ENCODE measurements at regions not wholly inside any gene's neighbourhood (a gene's known extent, or its start where the extent isn't known, plus 50 kb on each side); places are given as distances from the start of the nearest gene placed in this dataset.

DNA sequence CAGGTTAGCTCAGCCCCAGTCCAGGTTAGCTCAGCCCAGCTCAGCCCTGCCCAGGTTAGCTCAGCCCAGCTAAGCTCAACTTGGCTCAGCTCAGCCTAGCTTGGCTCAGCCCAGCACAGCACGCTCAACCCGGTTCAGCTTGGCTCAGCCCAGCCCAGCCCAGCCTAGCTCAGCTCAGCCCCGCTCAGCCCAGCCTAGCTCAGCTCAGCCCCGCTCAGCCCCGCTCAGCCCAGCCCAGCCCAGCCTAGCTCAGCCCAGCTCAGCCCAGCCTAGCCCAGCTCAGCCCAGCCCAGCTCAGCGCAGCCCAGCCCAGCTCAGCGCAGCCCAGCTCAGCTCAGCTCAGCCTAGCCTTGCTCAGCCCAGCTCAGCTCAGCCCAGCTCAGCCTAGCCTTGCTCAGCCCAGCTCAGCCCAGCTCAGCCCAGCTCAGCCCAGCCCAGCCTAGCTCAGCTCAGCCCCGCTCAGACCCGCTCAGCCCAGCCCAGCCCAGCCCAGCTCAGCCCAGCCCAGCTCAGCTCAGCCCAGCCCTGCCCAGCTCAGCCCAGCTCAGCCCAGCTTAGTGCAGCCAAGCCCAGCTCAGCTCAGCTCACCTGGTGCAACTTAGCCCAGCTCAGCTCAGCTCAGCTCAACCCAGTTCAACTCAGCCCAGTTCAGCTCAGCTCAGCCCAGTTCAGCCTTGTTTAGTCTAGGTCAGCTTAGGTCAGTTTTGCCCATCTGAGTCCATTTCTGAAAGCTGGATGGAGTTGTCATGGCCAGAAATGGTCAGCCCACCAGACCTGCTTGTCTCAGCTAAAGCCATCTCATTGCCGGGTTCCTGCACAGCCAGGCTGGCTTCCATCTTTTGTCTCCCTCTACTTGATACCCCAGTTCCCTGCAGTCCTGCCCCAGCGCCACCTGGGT is 333.6 kb downstream of the TMEM121 start:
- H3K9ac ChIP-seq (ENCODE audit: low read length), result no peak overlapping the region
- no peaks in the 10 kb centered on the region for H3K79me1 ChIP-seq (ENCODE audit: low read length)
- no peaks in the 10 kb centered on the region for H3K4me1 ChIP-seq (ENCODE audit: control insufficient read depth in 1 of 2, insufficient read depth in 2 of 2, low read length in 2 of 2)
- DNase-seq, result no peak
- no CpG with 5 or more reads among the region's 11 CpGs for WGBS (ENCODE audit: extremely low coverage, insufficient coverage, insufficient read length)
- H2BK12ac ChIP-seq (ENCODE audit: low read length), result no peak overlapping the region
- H3K9me3 ChIP-seq (ENCODE audit: insufficient read depth, low read depth, low read length), result peaks cover 85% of the 10 kb centered on the region
- H3K79me2 ChIP-seq (ENCODE audit: control insufficient read depth, insufficient read depth, low read length, poor library complexity), result no peaks in the 10 kb centered on the region
- H4K12ac ChIP-seq (ENCODE audit: low read depth, low read length), result no peak overlapping the region
- no peak overlapping the region for H2AFZ ChIP-seq (ENCODE audit: insufficient read depth, low read length, poor library complexity)
- H2BK5ac ChIP-seq (ENCODE audit: low read depth, low read length, poor library complexity), result no peak overlapping the region
- no peak overlapping the region for H3K14ac ChIP-seq (ENCODE audit: low read length)
- no peaks in the 10 kb centered on the region for H3K27me3 ChIP-seq (ENCODE audit: insufficient read depth, low read length)
- no peak overlapping the region for H3K23ac ChIP-seq (ENCODE audit: low read length)
- peak overlapping the region; percentile 40 for H3K4me3 ChIP-seq (ENCODE audit: low read depth, low read length)
- H3K36me3 ChIP-seq (ENCODE audit: control insufficient read depth in 1 of 2, insufficient read depth in 2 of 2, low read length in 2 of 2), result no peaks in the 10 kb centered on the region
- H3K4ac ChIP-seq (ENCODE audit: low read depth, low read length), result no peak overlapping the region
- H4K8ac ChIP-seq (ENCODE audit: low read depth, low read length), result no peak overlapping the region
- no peak overlapping the region for H4K91ac ChIP-seq (ENCODE audit: low read depth, low read length)
- no peak overlapping the region for H3K4me2 ChIP-seq (ENCODE audit: low read length)
- H3K27ac ChIP-seq (ENCODE audit: low read depth, low read length), result no peak overlapping the region
- H2BK120ac ChIP-seq (ENCODE audit: insufficient read depth, low read length, poor library complexity), result no peak overlapping the region
- no peak overlapping the region for H2AK5ac ChIP-seq (ENCODE audit: low read length)
- no peak overlapping the region for H3K18ac ChIP-seq (ENCODE audit: low read length)

DNA sequence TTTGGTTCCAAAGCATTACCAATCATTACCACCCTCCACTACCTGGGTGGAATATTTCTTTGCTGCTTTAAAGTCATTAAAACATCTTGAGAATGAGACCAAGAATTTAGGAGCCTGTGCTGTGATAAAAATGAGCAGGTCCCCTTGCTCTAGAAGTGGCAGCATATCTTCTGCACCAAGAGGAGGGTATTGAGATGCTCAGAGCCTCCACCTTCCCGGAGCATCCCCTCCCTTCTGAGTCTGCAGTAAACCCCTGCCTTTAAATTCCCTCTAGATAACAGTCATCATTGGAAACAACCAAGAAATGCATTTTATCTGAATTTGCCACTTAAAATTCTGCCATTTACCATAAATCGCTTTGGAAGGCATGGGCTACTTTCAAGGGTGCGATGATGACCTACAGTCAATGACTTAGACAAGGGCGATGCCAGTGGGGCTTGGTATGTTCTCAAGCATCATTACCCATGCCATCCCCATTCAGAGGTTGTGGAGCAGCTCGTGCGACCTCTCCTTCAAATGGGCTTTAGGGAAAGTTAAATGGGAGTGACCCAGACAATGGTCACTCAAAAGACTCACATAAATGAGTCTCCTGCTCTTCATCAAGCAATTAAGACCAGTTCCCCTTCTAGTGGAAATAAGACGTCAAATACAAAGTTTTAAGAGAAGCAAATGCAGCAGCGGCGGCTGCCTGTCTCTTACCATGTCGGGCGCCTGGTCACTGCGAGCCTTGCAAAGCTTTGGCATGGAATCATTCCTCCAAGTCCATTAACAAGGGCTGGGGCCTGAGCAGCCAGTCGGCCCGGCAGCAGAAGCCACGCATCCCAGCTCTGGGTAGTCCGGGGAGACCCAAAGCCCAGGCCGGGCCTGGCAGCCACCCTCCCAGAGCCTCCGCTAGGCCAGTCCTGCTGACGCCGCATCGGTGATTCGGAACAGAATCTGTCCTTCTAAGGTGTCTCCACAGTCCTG is 334.5 kb downstream of the TMEM121 start:
- Histone ChIP-seq H3K23ac (ENCODE audit: low read length) (no peak overlapping the region), H3K18ac (ENCODE audit: low read length) (no peak overlapping the region), H3K79me1 (ENCODE audit: low read length) (no peaks in the 10 kb centered on the region), H4K12ac (ENCODE audit: low read depth, low read length) (no peak overlapping the region), H2BK5ac (ENCODE audit: low read depth, low read length, poor library complexity) (no peak overlapping the region), H2BK12ac (ENCODE audit: low read length) (no peak overlapping the region), H3K36me3 (ENCODE audit: control insufficient read depth in 1 of 2, insufficient read depth in 2 of 2, low read length in 2 of 2) (no peaks in the 10 kb centered on the region), H4K91ac (ENCODE audit: low read depth, low read length) (no peak overlapping the region), H3K9ac (ENCODE audit: low read length) (no peak overlapping the region), H3K27me3 (ENCODE audit: insufficient read depth, low read length) (no peaks in the 10 kb centered on the region), H3K4me2 (ENCODE audit: low read length) (no peak overlapping the region), H2AFZ (ENCODE audit: insufficient read depth, low read length, poor library complexity) (no peak overlapping the region), H4K8ac (ENCODE audit: low read depth, low read length) (no peak overlapping the region), H2AK5ac (ENCODE audit: low read length) (no peak overlapping the region), H2BK120ac (ENCODE audit: insufficient read depth, low read length, poor library complexity) (no peak overlapping the region), H3K14ac (ENCODE audit: low read length) (no peak overlapping the region), H3K9me3 (ENCODE audit: insufficient read depth, low read depth, low read length) (peaks cover 85% of the 10 kb centered on the region), H3K4ac (ENCODE audit: low read depth, low read length) (no peak overlapping the region), H3K4me3 (ENCODE audit: low read depth, low read length) (no peak overlapping the region), H3K4me1 (ENCODE audit: control insufficient read depth in 1 of 2, insufficient read depth in 2 of 2, low read length in 2 of 2) (no peaks in the 10 kb centered on the region), H3K27ac (ENCODE audit: low read depth, low read length) (no peak overlapping the region), H3K79me2 (ENCODE audit: control insufficient read depth, insufficient read depth, low read length, poor library complexity) (no peaks in the 10 kb centered on the region)
- no CpG with 5 or more reads among the region's 22 CpGs for WGBS (ENCODE audit: extremely low coverage, insufficient coverage, insufficient read length)
- DNase-seq, result no peak

DNA sequence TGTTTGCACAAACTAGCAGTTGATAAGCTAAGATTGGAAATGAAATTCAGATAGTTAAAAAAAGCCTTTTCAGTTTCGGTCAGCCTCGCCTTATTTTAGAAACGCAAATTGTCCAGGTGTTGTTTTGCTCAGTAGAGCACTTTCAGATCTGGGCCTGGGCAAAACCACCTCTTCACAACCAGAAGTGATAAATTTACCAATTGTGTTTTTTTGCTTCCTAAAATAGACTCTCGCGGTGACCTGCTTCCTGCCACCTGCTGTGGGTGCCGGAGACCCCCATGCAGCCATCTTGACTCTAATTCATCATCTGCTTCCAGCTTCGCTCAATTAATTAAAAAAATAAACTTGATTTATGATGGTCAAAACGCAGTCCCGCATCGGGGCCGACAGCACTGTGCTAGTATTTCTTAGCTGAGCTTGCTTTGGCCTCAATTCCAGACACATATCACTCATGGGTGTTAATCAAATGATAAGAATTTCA is 335.6 kb downstream of the TMEM121 start:
- Histone ChIP-seq H2AFZ (ENCODE audit: insufficient read depth, low read length, poor library complexity) (no peak overlapping the region), H3K27ac (ENCODE audit: low read depth, low read length) (no peak overlapping the region), H3K4me1 (ENCODE audit: control insufficient read depth in 1 of 2, insufficient read depth in 2 of 2, low read length in 2 of 2) (no peaks in the 10 kb centered on the region), H2AK5ac (ENCODE audit: low read length) (no peak overlapping the region), H2BK5ac (ENCODE audit: low read depth, low read length, poor library complexity) (no peak overlapping the region), H3K14ac (ENCODE audit: low read length) (no peak overlapping the region), H3K79me2 (ENCODE audit: control insufficient read depth, insufficient read depth, low read length, poor library complexity) (no peaks in the 10 kb centered on the region), H4K8ac (ENCODE audit: low read depth, low read length) (no peak overlapping the region), H3K4me3 (ENCODE audit: low read depth, low read length) (no peak overlapping the region), H3K23ac (ENCODE audit: low read length) (no peak overlapping the region), H3K9ac (ENCODE audit: low read length) (no peak overlapping the region), H3K79me1 (ENCODE audit: low read length) (no peaks in the 10 kb centered on the region), H3K27me3 (ENCODE audit: insufficient read depth, low read length) (no peaks in the 10 kb centered on the region), H3K18ac (ENCODE audit: low read length) (no peak overlapping the region), H4K91ac (ENCODE audit: low read depth, low read length) (no peak overlapping the region), H3K36me3 (ENCODE audit: control insufficient read depth in 1 of 2, insufficient read depth in 2 of 2, low read length in 2 of 2) (no peaks in the 10 kb centered on the region), H2BK12ac (ENCODE audit: low read length) (no peak overlapping the region), H4K12ac (ENCODE audit: low read depth, low read length) (no peak overlapping the region), H3K9me3 (ENCODE audit: insufficient read depth, low read depth, low read length) (peaks cover 85% of the 10 kb centered on the region), H3K4me2 (ENCODE audit: low read length) (no peak overlapping the region), H2BK120ac (ENCODE audit: insufficient read depth, low read length, poor library complexity) (no peak overlapping the region), H3K4ac (ENCODE audit: low read depth, low read length) (no peak overlapping the region)
- no peak for DNase-seq
- no CpG with 5 or more reads among the region's 11 CpGs for WGBS (ENCODE audit: extremely low coverage, insufficient coverage, insufficient read length)

DNA sequence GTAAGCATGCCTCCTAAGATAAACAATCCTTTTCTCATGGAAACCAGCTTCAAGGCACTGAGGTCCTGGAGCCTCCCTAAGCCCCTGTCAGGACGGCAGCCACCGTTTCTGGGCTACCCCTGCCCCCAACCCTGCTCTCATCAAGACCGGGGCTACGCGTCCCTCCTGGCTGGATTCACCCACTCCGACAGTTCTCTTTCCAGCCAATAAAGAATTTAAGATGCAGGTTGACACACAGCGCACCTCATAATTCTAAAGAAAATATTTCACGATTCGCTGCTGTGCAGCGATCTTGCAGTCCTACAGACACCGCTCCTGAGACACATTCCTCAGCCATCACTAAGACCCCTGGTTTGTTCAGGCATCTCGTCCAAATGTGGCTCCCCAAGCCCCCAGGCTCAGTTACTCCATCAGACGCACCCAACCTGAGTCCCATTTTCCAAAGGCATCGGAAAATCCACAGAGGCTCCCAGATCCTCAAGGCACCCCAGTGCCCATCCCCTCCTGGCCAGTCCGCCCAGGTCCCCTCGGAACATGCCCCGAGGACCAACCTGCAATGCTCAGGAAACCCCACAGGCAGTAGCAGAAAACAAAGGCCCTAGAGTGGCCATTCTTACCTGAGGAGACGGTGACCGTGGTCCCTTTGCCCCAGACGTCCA is 336.3 kb downstream of the TMEM121 start:
- H3K9ac ChIP-seq (ENCODE audit: low read length), result no peak overlapping the region

More for the DNA sequence above, 336.3 kb downstream of the TMEM121 start:
- Histone ChIP-seq H2AK5ac (ENCODE audit: low read length) (no peak overlapping the region), H3K18ac (ENCODE audit: low read length) (no peak overlapping the region), H3K4me1 (ENCODE audit: control insufficient read depth in 1 of 2, insufficient read depth in 2 of 2, low read length in 2 of 2) (no peaks in the 10 kb centered on the region), H3K14ac (ENCODE audit: low read length) (no peak overlapping the region), H4K12ac (ENCODE audit: low read depth, low read length) (no peak overlapping the region), H3K4ac (ENCODE audit: low read depth, low read length) (no peak overlapping the region), H3K4me2 (ENCODE audit: low read length) (no peak overlapping the region), H2AFZ (ENCODE audit: insufficient read depth, low read length, poor library complexity) (no peak overlapping the region), H3K79me2 (ENCODE audit: control insufficient read depth, insufficient read depth, low read length, poor library complexity) (no peaks in the 10 kb centered on the region), H2BK5ac (ENCODE audit: low read depth, low read length, poor library complexity) (no peak overlapping the region), H3K27me3 (ENCODE audit: insufficient read depth, low read length) (no peaks in the 10 kb centered on the region), H3K36me3 (ENCODE audit: control insufficient read depth in 1 of 2, insufficient read depth in 2 of 2, low read length in 2 of 2) (no peaks in the 10 kb centered on the region), H3K79me1 (ENCODE audit: low read length) (no peaks in the 10 kb centered on the region), H3K27ac (ENCODE audit: low read depth, low read length) (no peak overlapping the region), H4K8ac (ENCODE audit: low read depth, low read length) (no peak overlapping the region), H3K9me3 (ENCODE audit: insufficient read depth, low read depth, low read length) (peaks cover 79% of the 10 kb centered on the region), H3K23ac (ENCODE audit: low read length) (no peak overlapping the region), H2BK12ac (ENCODE audit: low read length) (no peak overlapping the region), H2BK120ac (ENCODE audit: insufficient read depth, low read length, poor library complexity) (no peak overlapping the region), H4K91ac (ENCODE audit: low read depth, low read length) (no peak overlapping the region), H3K4me3 (ENCODE audit: low read depth, low read length) (no peak overlapping the region)
- WGBS (ENCODE audit: extremely low coverage, insufficient coverage, insufficient read length), result no CpG with 5 or more reads among the region's 20 CpGs
- no peak for DNase-seq
